ENCODE measurements at regions not wholly inside any gene's neighbourhood (a gene's known extent, or its start where the extent isn't known, plus 50 kb on each side); places are given as distances from the start of the nearest gene placed in this dataset.

- TF ChIP-seq ESRRA (IDR thresholded peaks at IDR 0.05; ENCODE audit: borderline replicate concordance, low read length) (no peak), MYC (IDR thresholded peaks at IDR 0.05; ENCODE audit: borderline replicate concordance, low read length) (no peak), CBX2 (IDR thresholded peaks at IDR 0.05; ENCODE audit: borderline replicate concordance, low read depth) (no peak), POLR2A (IDR thresholded peaks at IDR 0.05; ENCODE audit: low read length) (no peak), SMC3 (IDR thresholded peaks at IDR 0.05) (no peak), EP300 (IDR thresholded peaks at IDR 0.05) (no peak), BHLHE40 (IDR thresholded peaks at IDR 0.05; ENCODE audit: low read depth, low read length) (no peak), CHD2 (IDR thresholded peaks at IDR 0.05; ENCODE audit: low read length, partially characterized antibody) (no peak), RFX5 (IDR thresholded peaks at IDR 0.05) (no peak), SREBF2 (IDR thresholded peaks at IDR 0.05) (no peak), RAD21 (conservative IDR thresholded peaks at IDR 0.05 in 1 of 2, IDR thresholded peaks at IDR 0.05 in 1 of 2) (no peak), JUNB (IDR thresholded peaks at IDR 0.05) (no peak)
- TF ChIP-seq, protein P1, sequence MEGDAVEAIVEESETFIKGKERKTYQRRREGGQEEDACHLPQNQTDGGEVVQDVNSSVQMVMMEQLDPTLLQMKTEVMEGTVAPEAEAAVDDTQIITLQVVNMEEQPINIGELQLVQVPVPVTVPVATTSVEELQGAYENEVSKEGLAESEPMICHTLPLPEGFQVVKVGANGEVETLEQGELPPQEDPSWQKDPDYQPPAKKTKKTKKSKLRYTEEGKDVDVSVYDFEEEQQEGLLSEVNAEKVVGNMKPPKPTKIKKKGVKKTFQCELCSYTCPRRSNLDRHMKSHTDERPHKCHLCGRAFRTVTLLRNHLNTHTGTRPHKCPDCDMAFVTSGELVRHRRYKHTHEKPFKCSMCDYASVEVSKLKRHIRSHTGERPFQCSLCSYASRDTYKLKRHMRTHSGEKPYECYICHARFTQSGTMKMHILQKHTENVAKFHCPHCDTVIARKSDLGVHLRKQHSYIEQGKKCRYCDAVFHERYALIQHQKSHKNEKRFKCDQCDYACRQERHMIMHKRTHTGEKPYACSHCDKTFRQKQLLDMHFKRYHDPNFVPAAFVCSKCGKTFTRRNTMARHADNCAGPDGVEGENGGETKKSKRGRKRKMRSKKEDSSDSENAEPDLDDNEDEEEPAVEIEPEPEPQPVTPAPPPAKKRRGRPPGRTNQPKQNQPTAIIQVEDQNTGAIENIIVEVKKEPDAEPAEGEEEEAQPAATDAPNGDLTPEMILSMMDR (IDR thresholded peaks at IDR 0.05), result no peak
- TF ChIP-seq, protein P2, sequence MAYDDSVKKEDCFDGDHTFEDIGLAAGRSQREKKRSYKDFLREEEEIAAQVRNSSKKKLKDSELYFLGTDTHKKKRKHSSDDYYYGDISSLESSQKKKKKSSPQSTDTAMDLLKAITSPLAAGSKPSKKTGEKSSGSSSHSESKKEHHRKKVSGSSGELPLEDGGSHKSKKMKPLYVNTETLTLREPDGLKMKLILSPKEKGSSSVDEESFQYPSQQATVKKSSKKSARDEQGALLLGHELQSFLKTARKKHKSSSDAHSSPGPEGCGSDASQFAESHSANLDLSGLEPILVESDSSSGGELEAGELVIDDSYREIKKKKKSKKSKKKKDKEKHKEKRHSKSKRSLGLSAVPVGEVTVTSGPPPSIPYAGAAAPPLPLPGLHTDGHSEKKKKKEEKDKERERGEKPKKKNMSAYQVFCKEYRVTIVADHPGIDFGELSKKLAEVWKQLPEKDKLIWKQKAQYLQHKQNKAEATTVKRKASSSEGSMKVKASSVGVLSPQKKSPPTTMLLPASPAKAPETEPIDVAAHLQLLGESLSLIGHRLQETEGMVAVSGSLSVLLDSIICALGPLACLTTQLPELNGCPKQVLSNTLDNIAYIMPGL (CRISPR knock-in tag; IDR thresholded peaks at IDR 0.05; ENCODE audit: borderline replicate concordance), result no peak
Observed at GRCh38 chr13:67632590-67632989, 402.5 kb upstream of the PCDH9 start.
